ENCODE measurements at regions not wholly inside any gene's neighbourhood (a gene's known extent, or its start where the extent isn't known, plus 50 kb on each side); places are given as distances from the start of the nearest gene placed in this dataset.

DNA sequence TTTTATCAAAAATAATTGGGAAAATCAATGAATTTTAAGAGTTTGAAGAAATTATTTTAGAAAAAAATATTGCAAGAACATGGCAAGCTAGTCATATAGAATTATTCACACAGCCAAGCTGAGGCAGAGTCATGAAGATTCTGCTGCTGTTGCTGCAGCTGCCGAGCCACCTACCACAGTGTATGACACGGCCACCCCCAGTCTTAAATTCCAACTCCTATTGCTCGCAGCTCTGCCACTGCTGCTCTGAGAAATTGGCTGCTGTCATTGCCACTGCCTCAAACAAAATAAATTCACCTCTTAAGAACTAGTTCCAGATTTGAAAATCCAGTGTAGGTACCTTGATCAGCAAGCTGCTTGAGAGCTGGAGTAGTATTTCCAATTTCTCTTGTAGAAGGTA is 1318.8 kb upstream of the ACO1 start:
- ChIA-PET CTCF (no interaction called here), POLR2A (ENCODE audit: unreplicated experiment) (no interaction called here)
- Histone ChIP-seq H4K91ac (ENCODE audit: insufficient read depth, low read depth, low read length) (no peak overlapping the region), H3K27me3 (ENCODE audit: control insufficient read depth, insufficient read depth, low read length) (no peaks in the 10 kb centered on the region), H2AK5ac (ENCODE audit: low read depth, low read length) (no peak overlapping the region), H2BK120ac (ENCODE audit: low read depth, low read length) (no peak overlapping the region), H4K8ac (ENCODE audit: low read depth in 2 of 2, low read length in 2 of 2) (no peak overlapping the region), H3K18ac (ENCODE audit: low read depth, low read length) (no peak overlapping the region), H2AFZ (replicated peaks; ENCODE audit: low read length, poor library complexity) (no peak overlapping the region), H3K56ac (ENCODE audit: extremely low read depth, insufficient read depth, low read length) (no peak overlapping the region), H4K5ac (ENCODE audit: low read depth, low read length) (no peak overlapping the region), H2AK9ac (replicated peaks; ENCODE audit: low read depth, low read length, poor library complexity) (no peak overlapping the region), H3K9me1 (ENCODE audit: insufficient read depth, low read length) (no peaks in the 10 kb centered on the region), H3K4me3 (ENCODE audit: insufficient read depth, low read depth, low read length) (no peak overlapping the region), H3K14ac (replicated peaks; ENCODE audit: low read depth, low read length) (no peak overlapping the region), H3K23ac (ENCODE audit: low read depth, low read length) (no peak overlapping the region), H3K79me1 (ENCODE audit: low read depth in 1 of 2, low read length in 2 of 2) (no peaks in the 10 kb centered on the region), H3K4me1 (ENCODE audit: control insufficient read depth, insufficient read depth, low read length) (no peaks in the 10 kb centered on the region), H2BK20ac (ENCODE audit: low read depth, low read length) (no peak overlapping the region), H2BK5ac (ENCODE audit: low read depth, low read length, poor library complexity, severe bottlenecking) (no peak overlapping the region), H3K4ac (ENCODE audit: low read depth, low read length) (no peak overlapping the region), H4K20me1 (ENCODE audit: insufficient read depth, low read length) (no peaks in the 10 kb centered on the region), H2BK15ac (ENCODE audit: low read depth, low read length) (no peak overlapping the region), H3K9me3 (ENCODE audit: control insufficient read depth, insufficient read depth, low read length) (peaks cover 2% of the 10 kb centered on the region; the same call in 1 of the 2 replicates), H3K36me3 (ENCODE audit: control insufficient read depth, insufficient read depth, low read length) (no peaks in the 10 kb centered on the region), H3K9ac (ENCODE audit: low read depth, low read length) (no peak overlapping the region), H3K4me2 (ENCODE audit: low read depth, low read length) (no peak overlapping the region), H3K27ac (ENCODE audit: insufficient read depth, low read length) (no peak overlapping the region)
- no peak for TF ChIP-seq POLR2A (IDR thresholded peaks at IDR 0.05; ENCODE audit: low read depth, low read length)
- TF ChIP-seq NFE2L2 (IDR thresholded peaks at IDR 0.05; ENCODE audit: low read depth, low read length): no peak
- TF ChIP-seq, protein P1, sequence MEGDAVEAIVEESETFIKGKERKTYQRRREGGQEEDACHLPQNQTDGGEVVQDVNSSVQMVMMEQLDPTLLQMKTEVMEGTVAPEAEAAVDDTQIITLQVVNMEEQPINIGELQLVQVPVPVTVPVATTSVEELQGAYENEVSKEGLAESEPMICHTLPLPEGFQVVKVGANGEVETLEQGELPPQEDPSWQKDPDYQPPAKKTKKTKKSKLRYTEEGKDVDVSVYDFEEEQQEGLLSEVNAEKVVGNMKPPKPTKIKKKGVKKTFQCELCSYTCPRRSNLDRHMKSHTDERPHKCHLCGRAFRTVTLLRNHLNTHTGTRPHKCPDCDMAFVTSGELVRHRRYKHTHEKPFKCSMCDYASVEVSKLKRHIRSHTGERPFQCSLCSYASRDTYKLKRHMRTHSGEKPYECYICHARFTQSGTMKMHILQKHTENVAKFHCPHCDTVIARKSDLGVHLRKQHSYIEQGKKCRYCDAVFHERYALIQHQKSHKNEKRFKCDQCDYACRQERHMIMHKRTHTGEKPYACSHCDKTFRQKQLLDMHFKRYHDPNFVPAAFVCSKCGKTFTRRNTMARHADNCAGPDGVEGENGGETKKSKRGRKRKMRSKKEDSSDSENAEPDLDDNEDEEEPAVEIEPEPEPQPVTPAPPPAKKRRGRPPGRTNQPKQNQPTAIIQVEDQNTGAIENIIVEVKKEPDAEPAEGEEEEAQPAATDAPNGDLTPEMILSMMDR (conservative IDR thresholded peaks at IDR 0.05; ENCODE audit: low read depth, low read length): no peak
- TF ChIP-seq, protein P2, sequence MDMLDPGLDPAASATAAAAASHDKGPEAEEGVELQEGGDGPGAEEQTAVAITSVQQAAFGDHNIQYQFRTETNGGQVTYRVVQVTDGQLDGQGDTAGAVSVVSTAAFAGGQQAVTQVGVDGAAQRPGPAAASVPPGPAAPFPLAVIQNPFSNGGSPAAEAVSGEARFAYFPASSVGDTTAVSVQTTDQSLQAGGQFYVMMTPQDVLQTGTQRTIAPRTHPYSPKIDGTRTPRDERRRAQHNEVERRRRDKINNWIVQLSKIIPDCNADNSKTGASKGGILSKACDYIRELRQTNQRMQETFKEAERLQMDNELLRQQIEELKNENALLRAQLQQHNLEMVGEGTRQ (IDR thresholded peaks at IDR 0.05; ENCODE audit: low read depth, low read length): no peak
- no peak for TF ChIP-seq FOS (IDR thresholded peaks at IDR 0.05; ENCODE audit: low read depth, low read length)
- TF ChIP-seq, protein P3, sequence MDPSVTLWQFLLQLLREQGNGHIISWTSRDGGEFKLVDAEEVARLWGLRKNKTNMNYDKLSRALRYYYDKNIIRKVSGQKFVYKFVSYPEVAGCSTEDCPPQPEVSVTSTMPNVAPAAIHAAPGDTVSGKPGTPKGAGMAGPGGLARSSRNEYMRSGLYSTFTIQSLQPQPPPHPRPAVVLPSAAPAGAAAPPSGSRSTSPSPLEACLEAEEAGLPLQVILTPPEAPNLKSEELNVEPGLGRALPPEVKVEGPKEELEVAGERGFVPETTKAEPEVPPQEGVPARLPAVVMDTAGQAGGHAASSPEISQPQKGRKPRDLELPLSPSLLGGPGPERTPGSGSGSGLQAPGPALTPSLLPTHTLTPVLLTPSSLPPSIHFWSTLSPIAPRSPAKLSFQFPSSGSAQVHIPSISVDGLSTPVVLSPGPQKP (IDR thresholded peaks at IDR 0.05; ENCODE audit: borderline replicate concordance, low read depth, low read length): no peak
- TF ChIP-seq RAD21 (IDR thresholded peaks at IDR 0.05; ENCODE audit: low read length): no peak
- TF ChIP-seq RFX5 (IDR thresholded peaks at IDR 0.05; ENCODE audit: low read depth, low read length): no peak
- TF ChIP-seq CEBPB (IDR thresholded peaks at IDR 0.05; ENCODE audit: low read depth, low read length): no peak
- TF ChIP-seq BHLHE40 (IDR thresholded peaks at IDR 0.05; ENCODE audit: low read depth, low read length): no peak
- TF ChIP-seq CHD1 (IDR thresholded peaks at IDR 0.05; ENCODE audit: low read depth, low read length): no peak
- TF ChIP-seq MAFK (IDR thresholded peaks at IDR 0.05; ENCODE audit: low read depth, low read length): no peak
- TF ChIP-seq SMC3 (IDR thresholded peaks at IDR 0.05; ENCODE audit: low read depth, low read length): no peak
- no peak for TF ChIP-seq MAZ (IDR thresholded peaks at IDR 0.05; ENCODE audit: borderline replicate concordance, low read depth, low read length)
- TF ChIP-seq MXI1 (IDR thresholded peaks at IDR 0.05; ENCODE audit: borderline replicate concordance, low read depth, low read length): no peak
- no peak for TF ChIP-seq RCOR1 (IDR thresholded peaks at IDR 0.05; ENCODE audit: insufficient replicate concordance, low read length)
- in situ Hi-C loops (cut with MboI; ENCODE audit: low sequenced_read_pairs) (no loop called here), dilution Hi-C loops (cut with HindIII; ENCODE audit: low sequenced_read_pairs, unreplicated experiment) (no loop called here), intact Hi-C loops (cut with micrococcal nuclease) (no loop called here)
- ATAC-seq (ENCODE audit: low read depth) (no peak), DNase-seq (no peak)
- BruUV-seq (replicated peaks): no TSS peak
- WGBS, 2 experiments (ENCODE audit: extremely low coverage in 2 of 2, insufficient read length in 1 of 2): 17% methylated on average over 1 of the region's 3 CpGs; no CpG with 5 or more reads in 1 of the 2 experiments
